Mesodermal cell (in vitro differentiated cells): ENCODE measurements at regions not wholly inside any gene's neighbourhood (a gene's known extent, or its start where the extent isn't known, plus 50 kb on each side); places are given as distances from the start of the nearest gene placed in this dataset.
"Not testable (repeated sequence)": the region's sequence is repeated elsewhere in the genome, so short reads cannot be mapped to it uniquely, and the experiment has no call there.

Source experiments
- H3K27ac ChIP-seq: 2 replicates; pipeline ENCODE4 v1.7.0; 2013; ENCODE audit warnings: mild to moderate bottlenecking, low read depth, low read length, moderate library complexity; ENCODE audit not compliant: severe bottlenecking
- H3K36me3 ChIP-seq: 2 replicates; pipeline ENCODE4 v1.7.1; 2013; ENCODE audit warnings: mild to moderate bottlenecking, low read length, moderate library complexity; ENCODE audit not compliant: control insufficient read depth, insufficient read depth
- H3K4me1 ChIP-seq: one replicate; pipeline ENCODE4 v1.7.1; 2013; ENCODE audit warnings: mild to moderate bottlenecking, low read length; ENCODE audit not compliant: insufficient read depth, control insufficient read depth, poor library complexity, severe bottlenecking
- H3K4me3 ChIP-seq: 2 replicates; pipeline ENCODE4 v1.7.0; 2013; ENCODE audit warnings: low read length, control low read depth, mild to moderate bottlenecking; ENCODE audit not compliant: insufficient read depth, poor library complexity, severe bottlenecking; ENCODE audit errors: extremely low read depth
- H3K9me3 ChIP-seq: 2 replicates; pipeline ENCODE4 v1.7.1; 2013; ENCODE audit warnings: mild to moderate bottlenecking, low read length, moderate library complexity; ENCODE audit not compliant: control insufficient read depth
- WGBS, 2 experiments: methylation state at CpG; one replicate each; pipeline ENCODE4 v1.1.5; 2013; ENCODE audit warnings: missing lambda C conversion rate in 2 of 2; ENCODE audit not compliant: insufficient coverage in 2 of 2; 5-methylcytosine and 5-hydroxymethylcytosine counted together

- 100% methylated on average over 2 of the region's 2 CpGs; no CpG with 5 or more reads in 1 of the 2 experiments for WGBS, 2 experiments
- not testable (repeated sequence) for H3K4me1 ChIP-seq, H3K4me3 ChIP-seq, H3K9me3 ChIP-seq, H3K36me3 ChIP-seq, H3K27ac ChIP-seq
Observed at GRCh38 chr2:58694114-58694513, 453.0 kb upstream of the FANCL start.

DNA sequence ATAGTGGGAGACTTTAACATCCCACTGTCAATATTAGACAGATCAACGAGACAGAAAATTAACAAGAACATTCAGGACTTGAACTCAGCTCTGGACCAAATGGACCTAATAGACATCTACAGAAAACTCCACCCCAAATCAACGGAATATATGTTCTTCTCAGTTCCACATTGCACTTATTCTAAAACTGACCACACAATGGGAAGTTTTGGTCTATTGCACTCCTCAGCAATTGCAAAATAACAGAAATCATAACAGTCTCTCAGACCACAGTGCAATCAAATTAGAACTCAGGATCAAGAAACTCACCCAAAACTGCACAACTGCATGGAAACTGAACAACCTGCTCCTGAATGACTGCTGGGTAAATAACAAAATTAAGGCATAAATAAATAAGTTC lies 449.9 kb upstream of the FANCL start:
- H3K4me3 ChIP-seq, H3K4me1 ChIP-seq, H3K27ac ChIP-seq, H3K36me3 ChIP-seq, H3K9me3 ChIP-seq: not testable (repeated sequence)
- 79 to 82% methylated on average over 2 of the region's 2 CpGs for WGBS, 2 experiments

- Histone ChIP-seq H3K27ac (no peak overlapping the region), H3K9me3 (no peaks in the 10 kb centered on the region), H3K36me3 (no peaks in the 10 kb centered on the region), H3K4me3 (no peak overlapping the region), H3K4me1 (no peaks in the 10 kb centered on the region)
- WGBS, 2 experiments, result 71 to 81% methylated on average over 2 to 4 of the region's 4 CpGs
Observed at GRCh38 chr2:58688813-58689212, 447.7 kb upstream of the FANCL start.

DNA sequence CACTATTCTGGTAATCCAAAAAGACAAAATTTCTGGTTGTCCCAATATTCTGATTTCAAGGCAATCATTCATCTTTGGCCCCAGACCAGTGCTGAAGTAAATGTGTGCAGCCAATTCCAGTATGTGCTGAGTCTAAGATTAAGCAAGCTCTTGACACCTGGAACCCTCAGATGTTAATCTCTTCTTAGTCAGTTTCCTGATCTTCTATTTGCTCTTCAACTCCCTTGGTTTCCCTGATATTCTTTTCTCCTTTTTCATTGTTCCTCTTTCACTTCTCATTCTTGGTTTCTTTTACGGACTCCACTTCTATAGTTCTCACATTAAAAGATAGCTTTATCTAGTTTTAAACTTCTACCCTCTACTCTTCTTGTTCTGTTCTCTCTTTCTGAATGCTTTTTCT lies 445.7 kb upstream of the FANCL start:
- H3K27ac ChIP-seq, result no peak overlapping the region
- no peak overlapping the region for H3K4me3 ChIP-seq
- WGBS, 2 experiments, result 77 to 90% methylated on average over 1 of the region's 1 CpG
- no peaks in the 10 kb centered on the region for H3K36me3 ChIP-seq
- no peaks in the 10 kb centered on the region for H3K4me1 ChIP-seq
- no peaks in the 10 kb centered on the region for H3K9me3 ChIP-seq

DNA sequence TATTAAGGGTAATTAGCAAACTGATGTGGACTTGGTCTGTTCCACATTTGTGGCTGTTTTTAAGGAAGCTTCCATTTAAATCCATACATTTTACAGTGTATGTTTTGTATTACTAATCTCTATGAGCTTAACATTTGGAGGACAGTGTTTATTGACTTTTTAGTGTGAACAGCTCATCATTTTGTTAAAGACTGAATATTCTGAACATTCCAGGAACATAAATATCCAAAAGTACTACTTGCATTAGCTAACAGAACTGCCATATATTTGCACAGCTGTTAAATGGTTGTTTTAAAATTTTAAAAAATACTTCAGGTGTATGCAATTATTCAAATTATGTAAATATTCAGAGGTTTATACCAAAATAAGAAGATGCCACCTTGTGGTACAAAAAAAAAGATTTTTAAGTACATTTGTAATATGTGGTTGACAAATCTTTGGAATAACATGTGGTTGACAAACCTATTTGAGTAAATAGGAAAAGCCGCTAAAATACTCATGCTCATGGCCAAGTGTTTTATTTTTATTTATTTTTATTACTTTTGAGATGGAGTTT lies 439.7 kb upstream of the FANCL start:
- H3K4me1 ChIP-seq, result no peaks in the 10 kb centered on the region
- no peaks in the 10 kb centered on the region for H3K9me3 ChIP-seq
- WGBS, 2 experiments, result no CpG with 5 or more reads among the region's 1 CpG
- H3K27ac ChIP-seq, result no peak overlapping the region
- no peak overlapping the region for H3K4me3 ChIP-seq
- H3K36me3 ChIP-seq, result no peaks in the 10 kb centered on the region

DNA sequence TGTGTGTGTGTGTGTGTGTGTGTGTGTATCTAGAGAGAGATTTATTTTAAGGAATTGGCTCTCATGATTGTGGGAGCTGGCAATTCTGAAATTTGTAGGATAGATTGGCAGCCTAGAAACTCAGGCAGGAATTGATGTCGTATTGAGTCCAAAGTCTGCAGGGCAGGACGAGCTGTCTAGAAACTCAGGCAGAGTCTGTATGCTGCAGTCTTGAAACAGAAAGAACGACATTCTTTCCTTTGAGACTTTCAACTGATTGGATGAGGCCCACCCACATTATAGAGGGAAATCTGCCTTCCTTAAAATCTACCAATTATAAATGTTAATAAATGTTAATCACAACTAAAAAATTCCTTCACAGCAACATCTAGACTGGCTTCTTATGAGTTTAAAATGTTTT lies 436.6 kb upstream of the FANCL start:
- Histone ChIP-seq H3K4me3 (no peak overlapping the region), H3K9me3 (no peaks in the 10 kb centered on the region), H3K4me1 (no peaks in the 10 kb centered on the region), H3K27ac (no peak overlapping the region), H3K36me3 (no peaks in the 10 kb centered on the region)
- WGBS, 2 experiments, result 89 to 100% methylated on average over 2 to 3 of the region's 3 CpGs

DNA sequence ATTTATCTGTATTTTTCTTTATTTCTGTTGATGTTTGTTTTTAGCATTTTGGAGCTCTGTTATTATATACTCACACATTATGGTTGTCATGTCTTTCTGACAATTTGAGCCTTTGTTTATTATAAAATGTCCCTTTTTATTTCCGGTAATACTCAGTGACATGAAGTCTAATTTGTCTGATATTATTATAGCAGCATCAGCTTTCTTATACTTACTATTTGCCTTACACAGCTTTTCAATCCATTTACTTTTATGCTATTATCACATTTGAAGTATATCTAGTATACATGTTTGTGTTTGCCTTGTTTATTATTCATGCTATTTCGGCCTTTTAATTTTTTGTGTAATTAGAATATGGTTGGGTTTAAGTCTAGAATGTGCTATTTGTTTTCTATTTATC lies 430.6 kb upstream of the FANCL start:
- H3K9me3 ChIP-seq, result no peaks in the 10 kb centered on the region
- H3K4me3 ChIP-seq, result no peak overlapping the region
- WGBS, 2 experiments, result no CpG with 5 or more reads among the region's 2 CpGs
- no peaks in the 10 kb centered on the region for H3K36me3 ChIP-seq
- no peaks in the 10 kb centered on the region for H3K4me1 ChIP-seq
- H3K27ac ChIP-seq, result no peak overlapping the region

GRCh38 chr2:58669998-58670397 lies 428.9 kb upstream of the FANCL start:
- no peak overlapping the region for H3K4me3 ChIP-seq
- H3K36me3 ChIP-seq, result no peaks in the 10 kb centered on the region
- H3K9me3 ChIP-seq, result no peaks in the 10 kb centered on the region
- WGBS, 2 experiments, result 93 to 96% methylated on average over 2 to 5 of the region's 5 CpGs
- H3K4me1 ChIP-seq, result no peaks in the 10 kb centered on the region
- H3K27ac ChIP-seq, result no peak overlapping the region

DNA sequence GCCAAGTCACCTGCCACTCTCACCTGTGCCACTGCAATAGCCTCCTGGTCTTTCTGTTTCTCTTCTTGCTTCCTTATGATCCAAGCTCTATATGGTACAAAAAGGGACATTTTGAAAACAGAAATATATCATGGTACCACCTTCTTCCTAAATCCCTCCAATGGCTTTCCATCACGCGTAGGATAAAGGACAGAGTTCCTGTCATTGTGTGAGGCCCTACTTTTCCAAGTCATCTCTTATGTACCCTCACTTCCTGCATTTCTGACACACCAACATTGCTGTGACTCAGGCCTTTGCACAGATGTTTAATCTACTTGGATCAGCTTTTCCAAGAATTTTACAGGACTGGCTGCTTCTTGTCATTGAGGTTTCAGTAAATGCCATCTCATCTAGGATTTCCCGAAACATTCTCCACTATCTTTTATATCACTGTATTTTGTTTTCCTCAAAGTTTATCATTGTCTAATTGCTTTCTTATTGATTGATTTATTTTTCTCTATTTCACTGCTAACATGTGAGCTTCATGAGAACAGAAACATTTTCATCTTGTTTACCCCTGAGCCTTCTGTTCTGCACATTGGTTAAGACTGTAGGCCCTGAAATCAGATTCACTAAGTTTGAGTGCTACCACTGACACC lies 426.1 kb upstream of the FANCL start:
- Histone ChIP-seq H3K36me3 (no peaks in the 10 kb centered on the region), H3K4me1 (no peaks in the 10 kb centered on the region), H3K9me3 (no peaks in the 10 kb centered on the region), H3K27ac (no peak overlapping the region), H3K4me3 (no peak overlapping the region)
- 75 to 81% methylated on average over 1 to 2 of the region's 3 CpGs for WGBS, 2 experiments

DNA sequence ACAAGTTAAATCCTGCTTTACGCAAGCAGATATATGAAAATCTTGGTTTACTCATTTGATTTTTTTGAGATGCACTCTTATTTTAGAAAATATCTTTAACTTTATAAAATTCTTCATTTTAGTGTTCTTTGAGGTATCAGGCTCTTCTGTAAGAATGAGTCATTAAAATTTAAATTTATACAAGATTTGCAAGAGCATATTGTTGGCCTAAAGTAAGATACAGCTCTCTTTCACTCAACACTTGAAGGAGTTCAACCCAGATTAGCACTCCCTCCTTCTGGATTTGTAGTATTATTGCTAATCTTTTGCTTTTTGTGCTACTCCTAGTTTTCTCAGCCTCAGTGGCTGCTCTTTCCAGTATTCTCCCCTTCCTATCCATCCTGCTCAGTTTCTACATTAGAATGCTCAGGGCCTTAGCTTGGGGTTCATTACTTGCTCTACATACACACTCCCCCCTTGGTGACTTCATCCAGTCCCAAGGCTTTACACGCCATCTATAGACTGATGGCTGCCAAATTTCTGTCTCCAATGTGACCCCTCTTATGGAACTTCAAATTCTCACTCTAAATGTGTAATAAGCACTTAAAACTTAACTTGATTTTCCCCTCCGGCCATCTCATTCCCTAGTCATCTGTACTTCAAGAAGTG lies 425.3 kb upstream of the FANCL start:
- 85 to 86% methylated on average over 2 of the region's 3 CpGs for WGBS, 2 experiments
- no peak overlapping the region for H3K27ac ChIP-seq
- no peaks in the 10 kb centered on the region for H3K4me1 ChIP-seq
- no peaks in the 10 kb centered on the region for H3K9me3 ChIP-seq
- H3K4me3 ChIP-seq, result no peak overlapping the region
- H3K36me3 ChIP-seq, result no peaks in the 10 kb centered on the region

DNA sequence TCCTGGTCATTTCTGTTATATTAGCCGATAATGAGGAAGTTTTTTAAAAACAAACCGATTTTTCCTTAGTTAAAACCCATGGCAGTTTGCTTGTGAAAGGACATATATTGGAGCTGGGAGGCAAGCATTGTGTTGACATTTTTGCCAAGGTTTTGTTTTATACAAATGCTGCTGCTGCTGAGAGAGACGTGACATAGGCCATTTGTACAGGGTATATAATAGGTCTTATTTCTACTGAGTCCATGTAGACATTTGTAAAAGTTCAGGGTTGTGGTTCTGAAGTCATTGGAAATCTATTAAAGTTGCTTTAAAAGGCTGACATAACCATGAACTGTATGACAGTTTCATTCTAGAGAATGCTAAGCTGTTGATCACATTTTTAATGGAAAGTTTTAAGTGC lies 424.0 kb upstream of the FANCL start:
- 87 to 91% methylated on average over 1 to 3 of the region's 3 CpGs for WGBS, 2 experiments
- Histone ChIP-seq H3K4me1 (peaks cover under 1% of the 10 kb centered on the region), H3K4me3 (no peak overlapping the region), H3K36me3 (no peaks in the 10 kb centered on the region), H3K27ac (no peak overlapping the region), H3K9me3 (no peaks in the 10 kb centered on the region)
